ENCODE measurements at regions not wholly inside any gene's neighbourhood (a gene's known extent, or its start where the extent isn't known, plus 50 kb on each side); places are given as distances from the start of the nearest gene placed in this dataset.

DNA sequence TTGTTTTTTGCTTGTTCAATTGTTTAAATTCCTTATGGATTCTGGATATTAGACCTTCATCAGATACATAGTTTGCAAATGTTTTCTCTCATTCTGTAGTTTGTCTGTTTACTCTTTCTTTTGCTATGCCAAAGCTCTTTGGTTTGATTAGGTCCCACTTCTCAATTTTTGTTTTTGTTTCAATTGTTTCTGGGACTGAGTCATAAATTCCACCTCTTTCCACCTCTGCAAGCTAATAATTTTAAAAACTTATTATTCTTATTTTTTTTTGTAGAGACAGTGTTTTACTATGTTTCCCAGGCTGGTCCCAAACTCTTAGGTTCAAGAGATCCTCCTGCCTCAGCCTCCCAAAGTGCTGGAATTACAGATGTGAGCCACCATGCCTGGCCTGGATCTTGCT lies 226.8 kb upstream of the GPRIN3 start:
- TF ChIP-seq POLR2AphosphoS5 (IDR thresholded peaks at IDR 0.05; ENCODE audit: low read depth) (no peak), SPI1 (IDR thresholded peaks at IDR 0.05; ENCODE audit: borderline replicate concordance, low read depth) (no peak), CTCF (IDR thresholded peaks at IDR 0.05; ENCODE audit: insufficient read depth, low read length) (no peak), GABPA (IDR thresholded peaks at IDR 0.05; ENCODE audit: low read depth) (no peak)
- TF ChIP-seq, protein P1, sequence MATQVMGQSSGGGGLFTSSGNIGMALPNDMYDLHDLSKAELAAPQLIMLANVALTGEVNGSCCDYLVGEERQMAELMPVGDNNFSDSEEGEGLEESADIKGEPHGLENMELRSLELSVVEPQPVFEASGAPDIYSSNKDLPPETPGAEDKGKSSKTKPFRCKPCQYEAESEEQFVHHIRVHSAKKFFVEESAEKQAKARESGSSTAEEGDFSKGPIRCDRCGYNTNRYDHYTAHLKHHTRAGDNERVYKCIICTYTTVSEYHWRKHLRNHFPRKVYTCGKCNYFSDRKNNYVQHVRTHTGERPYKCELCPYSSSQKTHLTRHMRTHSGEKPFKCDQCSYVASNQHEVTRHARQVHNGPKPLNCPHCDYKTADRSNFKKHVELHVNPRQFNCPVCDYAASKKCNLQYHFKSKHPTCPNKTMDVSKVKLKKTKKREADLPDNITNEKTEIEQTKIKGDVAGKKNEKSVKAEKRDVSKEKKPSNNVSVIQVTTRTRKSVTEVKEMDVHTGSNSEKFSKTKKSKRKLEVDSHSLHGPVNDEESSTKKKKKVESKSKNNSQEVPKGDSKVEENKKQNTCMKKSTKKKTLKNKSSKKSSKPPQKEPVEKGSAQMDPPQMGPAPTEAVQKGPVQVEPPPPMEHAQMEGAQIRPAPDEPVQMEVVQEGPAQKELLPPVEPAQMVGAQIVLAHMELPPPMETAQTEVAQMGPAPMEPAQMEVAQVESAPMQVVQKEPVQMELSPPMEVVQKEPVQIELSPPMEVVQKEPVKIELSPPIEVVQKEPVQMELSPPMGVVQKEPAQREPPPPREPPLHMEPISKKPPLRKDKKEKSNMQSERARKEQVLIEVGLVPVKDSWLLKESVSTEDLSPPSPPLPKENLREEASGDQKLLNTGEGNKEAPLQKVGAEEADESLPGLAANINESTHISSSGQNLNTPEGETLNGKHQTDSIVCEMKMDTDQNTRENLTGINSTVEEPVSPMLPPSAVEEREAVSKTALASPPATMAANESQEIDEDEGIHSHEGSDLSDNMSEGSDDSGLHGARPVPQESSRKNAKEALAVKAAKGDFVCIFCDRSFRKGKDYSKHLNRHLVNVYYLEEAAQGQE (IDR thresholded peaks at IDR 0.05; ENCODE audit: insufficient replicate concordance, low read depth) = no peak
- no peak for DNase-seq (ENCODE audit: low read depth in 1 of 2, low spot score in 1 of 2)
- Histone ChIP-seq H3K27me3 (ENCODE audit: insufficient read depth, poor library complexity, severe bottlenecking) (no peaks in the 10 kb centered on the region), H3K27ac (replicated peaks) (no peak overlapping the region), H3K4me3 (replicated peaks; ENCODE audit: insufficient read depth, low read length) (no peak overlapping the region)

DNA sequence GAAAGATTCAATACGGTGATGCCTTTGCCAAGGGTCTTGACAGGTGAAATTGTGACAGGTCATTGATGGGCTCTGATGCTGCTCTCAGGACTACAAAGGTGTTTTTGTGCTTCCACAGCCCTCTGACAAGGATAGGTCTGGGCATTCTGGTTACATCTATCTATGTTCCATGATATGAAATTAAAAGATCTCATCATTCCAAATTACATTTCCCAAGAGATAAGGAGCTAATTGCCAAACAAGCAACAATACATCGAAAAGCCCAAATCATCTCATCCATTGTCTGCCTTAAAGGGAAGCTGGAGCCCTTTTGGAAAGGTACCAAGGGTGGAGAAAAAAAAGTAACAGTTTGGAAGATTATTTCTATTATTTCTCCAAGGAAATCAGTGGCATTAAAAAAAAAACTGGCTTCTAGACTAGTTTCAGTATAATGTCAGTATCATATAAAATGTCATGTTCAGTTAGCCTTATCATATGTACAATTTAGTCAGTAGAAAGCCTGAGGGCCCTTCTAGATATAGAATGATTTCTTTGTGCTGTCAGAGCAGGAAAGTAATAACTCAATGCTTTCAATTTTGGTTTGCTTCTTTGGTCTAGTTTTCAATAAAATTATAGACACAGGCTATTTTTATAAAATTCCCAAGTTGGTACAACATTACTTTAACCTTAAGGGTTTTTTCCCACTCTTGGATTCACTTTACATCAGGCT lies 224.5 kb upstream of the GPRIN3 start:
- Histone ChIP-seq H3K27ac (replicated peaks) (no peak overlapping the region), H3K4me3 (replicated peaks; ENCODE audit: insufficient read depth, low read length) (no peak overlapping the region), H3K27me3 (ENCODE audit: insufficient read depth, poor library complexity, severe bottlenecking) (no peaks in the 10 kb centered on the region)
- no peak for TF ChIP-seq CTCF (IDR thresholded peaks at IDR 0.05; ENCODE audit: insufficient read depth, low read length)
- TF ChIP-seq POLR2AphosphoS5 (IDR thresholded peaks at IDR 0.05; ENCODE audit: low read depth) = no peak
- no peak for TF ChIP-seq GABPA (IDR thresholded peaks at IDR 0.05; ENCODE audit: low read depth)
- no peak for TF ChIP-seq SPI1 (IDR thresholded peaks at IDR 0.05; ENCODE audit: borderline replicate concordance, low read depth)
- TF ChIP-seq, protein P1 (IDR thresholded peaks at IDR 0.05; ENCODE audit: insufficient replicate concordance, low read depth) = no peak
- no peak for DNase-seq (ENCODE audit: low read depth in 1 of 2, low spot score in 1 of 2)

- H3K4me3 ChIP-seq (replicated peaks; ENCODE audit: insufficient read depth, low read length) = no peak overlapping the region
- DNase-seq (ENCODE audit: low read depth in 1 of 2, low spot score in 1 of 2) = no peak
- H3K27me3 ChIP-seq (ENCODE audit: insufficient read depth, poor library complexity, severe bottlenecking) = no peaks in the 10 kb centered on the region
- H3K27ac ChIP-seq (replicated peaks) = no peak overlapping the region
- TF ChIP-seq, protein P1 (IDR thresholded peaks at IDR 0.05; ENCODE audit: insufficient replicate concordance, low read depth) = no peak
- TF ChIP-seq SPI1 (IDR thresholded peaks at IDR 0.05; ENCODE audit: borderline replicate concordance, low read depth) (no peak), CTCF (IDR thresholded peaks at IDR 0.05; ENCODE audit: insufficient read depth, low read length) (no peak), POLR2AphosphoS5 (IDR thresholded peaks at IDR 0.05; ENCODE audit: low read depth) (no peak), GABPA (IDR thresholded peaks at IDR 0.05; ENCODE audit: low read depth) (no peak)
These were observed 221.0 kb upstream of the GPRIN3 start for GRCh38 chr4:89528526-89529133.

Measured in HL-60 (cell line).